SK-N-SH (cell line): ENCODE measurements at regions not wholly inside any gene's neighbourhood (a gene's known extent, or its start where the extent isn't known, plus 50 kb on each side); places are given as distances from the start of the nearest gene placed in this dataset.

ENCODE experiments used
- EP300 ChIP-seq, 2 experiments: IDR thresholded peaks; 2 replicates each; pipeline versions ENCODE4 v1.4.0 to v1.6.1; 2012; ENCODE audit warnings: borderline replicate concordance in 1 of 2, low read depth in 1 of 2, low read length in 1 of 2
- EZH2phosphoT487 ChIP-seq: fragments of 200-600 bp; sonication (generic); IDR thresholded peaks from 2 replicates; pipeline ENCODE4 v1.6.1; 2017; ENCODE audit warnings: low read depth, mixed run types, mild to moderate bottlenecking, antibody characterized with exemption, moderate library complexity, borderline replicate concordance
- FOXJ3 ChIP-seq: sonication (generic); formaldehyde crosslinking; IDR thresholded peaks from 2 replicates; pipeline ENCODE4 v1.5.1; 2020; ENCODE audit warnings: mild to moderate bottlenecking, missing genetic modification reagents
- FOXM1 ChIP-seq: IDR thresholded peaks from 2 replicates; pipeline ENCODE4 v1.4.0; 2012; ENCODE audit warnings: low read depth, mild to moderate bottlenecking
- MEF2A ChIP-seq: IDR thresholded peaks from 2 replicates; pipeline ENCODE4 v1.4.0; 2012; ENCODE audit warnings: low read depth, borderline replicate concordance
- MXI1 ChIP-seq: IDR thresholded peaks from 2 replicates; pipeline ENCODE4 v1.6.1; 2012; ENCODE audit warnings: mild to moderate bottlenecking, low read depth, low read length, improper control_type of control experiment
- RCOR1 ChIP-seq: fragments of 150-350 bp; IDR thresholded peaks from 2 replicates; pipeline ENCODE4 v1.6.1; 2017; ENCODE audit warnings: antibody characterized with exemption, low read length
- RFX5 ChIP-seq: IDR thresholded peaks from 2 replicates; pipeline ENCODE4 v1.6.1; 2012; ENCODE audit warnings: mild to moderate bottlenecking, improper control_type of control experiment, low read length
- SMC3 ChIP-seq: IDR thresholded peaks from 2 replicates; pipeline ENCODE4 v1.6.1; 2012; ENCODE audit warnings: low read depth, low read length, improper control_type of control experiment
- TEAD4 ChIP-seq: IDR thresholded peaks from 2 replicates; pipeline ENCODE4 v1.4.0; 2012; ENCODE audit warnings: mild to moderate bottlenecking, borderline replicate concordance; ENCODE audit not compliant: insufficient read depth
- YY1 ChIP-seq: IDR thresholded peaks from 2 replicates; pipeline ENCODE4 v1.4.0; 2012; ENCODE audit warnings: low read depth, mild to moderate bottlenecking
- TF ChIP-seq, protein P1 (sequence below): fragments of 200-600 bp; sonication (generic); IDR thresholded peaks from 2 replicates; pipeline ENCODE4 v1.6.1; 2017; ENCODE audit warnings: antibody characterized with exemption, mild to moderate bottlenecking, moderate library complexity
- TF ChIP-seq, protein P2 (sequence below): fragments of 150-350 bp; IDR thresholded peaks from 2 replicates; pipeline ENCODE4 v1.6.1; 2017; ENCODE audit warnings: antibody characterized with exemption, low read length, low read depth, borderline replicate concordance
- TF ChIP-seq, protein P3 (sequence below): IDR thresholded peaks from 2 replicates; pipeline ENCODE4 v1.6.1; 2012; ENCODE audit warnings: mild to moderate bottlenecking, low read depth, low read length, moderate library complexity

DNA sequence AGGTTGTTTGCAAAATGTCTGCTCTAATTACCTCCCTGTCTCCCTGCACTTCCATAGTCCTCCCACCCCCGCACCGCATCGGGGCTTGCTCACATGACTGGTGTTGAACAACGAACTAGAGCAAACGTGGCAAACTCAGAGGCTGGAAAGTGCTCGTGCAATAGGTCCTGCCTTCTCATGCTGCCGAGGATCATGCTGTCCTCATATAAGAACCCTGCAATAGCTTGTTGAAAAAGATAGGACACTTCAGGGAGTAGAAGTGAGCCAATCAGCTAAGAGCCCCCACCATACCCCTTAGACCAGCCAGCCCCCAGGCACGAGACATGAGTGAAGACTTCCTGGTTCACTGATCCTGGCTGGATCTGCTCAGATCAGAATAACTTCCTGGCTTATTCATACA lies 219.2 kb downstream of the C6orf118 start:
- TF ChIP-seq, protein P1, sequence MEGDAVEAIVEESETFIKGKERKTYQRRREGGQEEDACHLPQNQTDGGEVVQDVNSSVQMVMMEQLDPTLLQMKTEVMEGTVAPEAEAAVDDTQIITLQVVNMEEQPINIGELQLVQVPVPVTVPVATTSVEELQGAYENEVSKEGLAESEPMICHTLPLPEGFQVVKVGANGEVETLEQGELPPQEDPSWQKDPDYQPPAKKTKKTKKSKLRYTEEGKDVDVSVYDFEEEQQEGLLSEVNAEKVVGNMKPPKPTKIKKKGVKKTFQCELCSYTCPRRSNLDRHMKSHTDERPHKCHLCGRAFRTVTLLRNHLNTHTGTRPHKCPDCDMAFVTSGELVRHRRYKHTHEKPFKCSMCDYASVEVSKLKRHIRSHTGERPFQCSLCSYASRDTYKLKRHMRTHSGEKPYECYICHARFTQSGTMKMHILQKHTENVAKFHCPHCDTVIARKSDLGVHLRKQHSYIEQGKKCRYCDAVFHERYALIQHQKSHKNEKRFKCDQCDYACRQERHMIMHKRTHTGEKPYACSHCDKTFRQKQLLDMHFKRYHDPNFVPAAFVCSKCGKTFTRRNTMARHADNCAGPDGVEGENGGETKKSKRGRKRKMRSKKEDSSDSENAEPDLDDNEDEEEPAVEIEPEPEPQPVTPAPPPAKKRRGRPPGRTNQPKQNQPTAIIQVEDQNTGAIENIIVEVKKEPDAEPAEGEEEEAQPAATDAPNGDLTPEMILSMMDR = no peak
- TF ChIP-seq, protein P2, sequence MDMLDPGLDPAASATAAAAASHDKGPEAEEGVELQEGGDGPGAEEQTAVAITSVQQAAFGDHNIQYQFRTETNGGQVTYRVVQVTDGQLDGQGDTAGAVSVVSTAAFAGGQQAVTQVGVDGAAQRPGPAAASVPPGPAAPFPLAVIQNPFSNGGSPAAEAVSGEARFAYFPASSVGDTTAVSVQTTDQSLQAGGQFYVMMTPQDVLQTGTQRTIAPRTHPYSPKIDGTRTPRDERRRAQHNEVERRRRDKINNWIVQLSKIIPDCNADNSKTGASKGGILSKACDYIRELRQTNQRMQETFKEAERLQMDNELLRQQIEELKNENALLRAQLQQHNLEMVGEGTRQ = no peak
- no peak for TF ChIP-seq RFX5
- TF ChIP-seq MXI1 = no peak
- no peak for TF ChIP-seq EZH2phosphoT487
- TF ChIP-seq, protein P3, sequence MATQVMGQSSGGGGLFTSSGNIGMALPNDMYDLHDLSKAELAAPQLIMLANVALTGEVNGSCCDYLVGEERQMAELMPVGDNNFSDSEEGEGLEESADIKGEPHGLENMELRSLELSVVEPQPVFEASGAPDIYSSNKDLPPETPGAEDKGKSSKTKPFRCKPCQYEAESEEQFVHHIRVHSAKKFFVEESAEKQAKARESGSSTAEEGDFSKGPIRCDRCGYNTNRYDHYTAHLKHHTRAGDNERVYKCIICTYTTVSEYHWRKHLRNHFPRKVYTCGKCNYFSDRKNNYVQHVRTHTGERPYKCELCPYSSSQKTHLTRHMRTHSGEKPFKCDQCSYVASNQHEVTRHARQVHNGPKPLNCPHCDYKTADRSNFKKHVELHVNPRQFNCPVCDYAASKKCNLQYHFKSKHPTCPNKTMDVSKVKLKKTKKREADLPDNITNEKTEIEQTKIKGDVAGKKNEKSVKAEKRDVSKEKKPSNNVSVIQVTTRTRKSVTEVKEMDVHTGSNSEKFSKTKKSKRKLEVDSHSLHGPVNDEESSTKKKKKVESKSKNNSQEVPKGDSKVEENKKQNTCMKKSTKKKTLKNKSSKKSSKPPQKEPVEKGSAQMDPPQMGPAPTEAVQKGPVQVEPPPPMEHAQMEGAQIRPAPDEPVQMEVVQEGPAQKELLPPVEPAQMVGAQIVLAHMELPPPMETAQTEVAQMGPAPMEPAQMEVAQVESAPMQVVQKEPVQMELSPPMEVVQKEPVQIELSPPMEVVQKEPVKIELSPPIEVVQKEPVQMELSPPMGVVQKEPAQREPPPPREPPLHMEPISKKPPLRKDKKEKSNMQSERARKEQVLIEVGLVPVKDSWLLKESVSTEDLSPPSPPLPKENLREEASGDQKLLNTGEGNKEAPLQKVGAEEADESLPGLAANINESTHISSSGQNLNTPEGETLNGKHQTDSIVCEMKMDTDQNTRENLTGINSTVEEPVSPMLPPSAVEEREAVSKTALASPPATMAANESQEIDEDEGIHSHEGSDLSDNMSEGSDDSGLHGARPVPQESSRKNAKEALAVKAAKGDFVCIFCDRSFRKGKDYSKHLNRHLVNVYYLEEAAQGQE = no peak
- no peak for TF ChIP-seq YY1
- TF ChIP-seq MEF2A = no peak
- TF ChIP-seq FOXM1 = no peak
- TF ChIP-seq RCOR1 = no peak
- no peak for TF ChIP-seq TEAD4
- TF ChIP-seq EP300 (IDR thresholded peaks at IDR 0.05; ENCODE audit: borderline replicate concordance in 1 of 2, low read depth in 1 of 2, low read length in 1 of 2) = no peak
- no peak for TF ChIP-seq SMC3
- no peak for TF ChIP-seq FOXJ3 (CRISPR knock-in tag)
